SH-SY5Y (cell line): ENCODE measurements at regions not wholly inside any gene's neighbourhood (a gene's known extent, or its start where the extent isn't known, plus 50 kb on each side); places are given as distances from the start of the nearest gene placed in this dataset.

Source experiments
- GATA2 ChIP-seq: IDR thresholded peaks from 2 replicates; pipeline ENCODE4 v1.6.1; 2011; ENCODE audit warnings: mild to moderate bottlenecking, low read depth, low read length
- GATA3 ChIP-seq: IDR thresholded peaks from 2 replicates; pipeline ENCODE4 v1.6.1; 2011; ENCODE audit warnings: low read depth, mild to moderate bottlenecking, low read length, moderate library complexity

DNA sequence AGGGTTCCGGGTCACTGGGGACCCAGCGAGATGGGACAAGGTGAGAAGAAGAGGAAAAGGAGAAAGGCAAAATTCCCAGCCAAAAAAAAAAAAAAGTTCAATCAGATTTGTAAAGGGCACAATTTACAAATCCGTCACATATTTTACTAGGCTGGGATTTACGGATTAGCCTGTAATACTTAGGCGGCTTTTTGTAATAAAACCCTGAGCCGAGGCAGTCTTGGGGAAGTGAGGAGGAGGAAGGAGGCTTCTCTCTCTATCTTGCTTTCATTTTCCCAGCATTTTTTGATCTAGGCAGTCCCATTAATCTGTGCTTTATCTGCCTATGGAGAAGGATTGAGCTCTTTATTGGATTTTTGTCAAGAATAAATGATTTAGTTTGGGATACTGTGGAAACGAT lies 130.6 kb upstream of the SDK2 start:
- TF ChIP-seq GATA3 (no peak), GATA2 (no peak)

DNA sequence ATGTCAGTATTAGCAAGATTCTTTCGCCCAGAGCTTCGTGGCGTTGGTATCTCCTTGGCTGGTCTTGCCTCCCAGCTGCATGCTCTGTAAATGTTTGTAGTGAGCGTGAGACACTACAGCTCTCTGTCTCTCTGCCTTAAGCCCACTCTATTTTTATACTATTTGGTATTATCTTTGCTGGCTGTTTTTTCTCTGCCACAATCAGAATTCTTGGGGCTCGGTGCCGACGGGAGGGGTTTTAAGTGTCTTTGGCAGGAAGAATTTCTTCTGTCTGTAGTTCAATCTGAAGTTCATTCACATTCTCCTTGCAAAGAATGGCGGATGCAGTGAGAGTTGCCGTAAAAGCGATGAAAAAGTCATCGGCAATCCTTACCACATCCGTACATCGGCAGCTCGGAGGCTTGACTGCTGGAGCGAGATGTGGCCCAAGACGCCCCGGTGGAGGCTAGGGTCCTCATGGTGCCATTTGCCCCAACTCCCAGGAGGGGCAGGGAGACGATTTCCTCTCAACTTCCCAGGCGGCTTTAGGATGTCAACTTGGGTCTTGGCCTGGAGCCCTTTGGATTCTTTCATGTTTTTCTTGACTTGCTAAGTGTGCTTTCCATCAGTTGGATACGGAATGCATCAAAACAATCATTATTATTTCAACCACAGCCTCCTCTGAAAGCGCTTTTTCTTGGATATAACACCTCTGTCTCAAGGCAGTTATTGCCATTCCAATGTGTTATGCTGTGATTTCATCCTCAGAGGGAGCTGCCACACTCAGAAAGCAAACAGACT lies 132.3 kb upstream of the SDK2 start:
- TF ChIP-seq GATA3 (no peak), GATA2 (no peak)

DNA sequence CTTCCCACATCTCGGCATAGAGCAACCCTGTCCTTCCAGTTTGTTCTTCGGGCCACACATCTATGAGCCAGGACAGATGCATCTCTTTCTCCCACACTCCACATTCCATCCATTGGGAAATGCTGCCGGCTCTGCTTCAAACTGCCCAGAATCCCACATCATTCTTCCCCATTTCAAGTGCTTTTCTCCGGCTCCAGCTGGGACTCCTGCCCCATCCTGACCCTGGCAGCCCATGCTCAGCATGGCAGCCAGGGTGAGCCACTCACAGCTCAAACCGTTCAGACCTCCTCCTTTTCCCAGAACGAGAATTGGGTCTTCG lies 132.8 kb upstream of the SDK2 start:
- TF ChIP-seq GATA3 (no peak), GATA2 (no peak)

DNA sequence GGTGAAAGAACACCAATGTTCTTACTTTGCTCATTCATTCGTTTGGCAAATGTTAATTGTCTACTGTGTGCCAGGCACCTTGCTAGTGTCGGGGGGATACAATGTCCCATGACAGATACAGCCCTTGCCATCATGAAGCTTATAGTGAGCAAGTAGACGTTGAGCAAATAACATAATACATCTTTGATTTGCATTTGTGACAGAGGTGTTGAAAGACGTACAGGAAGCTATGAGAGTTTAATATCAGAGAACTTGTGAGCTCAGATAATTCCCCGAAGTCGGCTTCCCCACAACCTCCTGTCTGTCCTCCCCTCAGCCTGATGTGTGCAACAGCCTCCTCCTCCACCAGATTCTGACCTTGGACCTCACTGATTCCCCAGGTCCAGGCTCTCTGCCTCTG lies 138.0 kb upstream of the SDK2 start:
- no peak for TF ChIP-seq GATA3
- no peak for TF ChIP-seq GATA2

DNA sequence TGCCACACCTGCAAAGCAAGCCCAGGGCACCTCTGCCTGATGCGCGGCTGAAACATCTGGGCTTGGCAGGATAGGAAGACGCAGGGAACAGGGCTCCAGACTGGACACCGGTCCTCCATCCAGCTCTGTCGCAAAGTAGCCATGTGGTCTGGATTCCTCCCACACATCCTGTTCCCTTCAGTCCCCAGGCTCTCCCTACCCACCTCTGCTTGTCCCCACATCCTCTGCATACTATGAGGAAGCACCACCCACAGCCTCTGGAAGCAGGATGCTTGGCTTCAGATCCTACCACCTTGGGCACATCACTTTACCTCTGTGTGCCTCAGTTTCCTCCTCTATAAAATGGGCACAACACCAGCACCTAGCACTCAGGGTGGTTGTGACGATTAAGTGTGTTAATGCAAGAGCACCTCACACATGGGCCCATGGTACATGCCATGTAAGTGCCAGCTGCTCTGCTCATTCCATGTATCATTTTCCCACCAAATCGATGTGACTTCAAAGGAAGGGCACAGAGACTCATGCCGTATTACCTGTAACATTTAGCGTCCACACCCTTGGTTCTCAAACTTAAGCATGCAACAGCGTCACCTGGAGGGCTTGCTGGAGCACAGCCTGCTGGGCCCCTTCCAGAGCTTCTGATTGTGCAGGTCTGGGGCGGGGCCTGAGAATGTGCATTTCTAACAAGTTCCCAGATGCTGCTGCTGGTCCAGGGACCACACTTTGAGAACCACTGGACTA lies 138.6 kb upstream of the SDK2 start:
- TF ChIP-seq GATA2 (no peak), GATA3 (no peak)

DNA sequence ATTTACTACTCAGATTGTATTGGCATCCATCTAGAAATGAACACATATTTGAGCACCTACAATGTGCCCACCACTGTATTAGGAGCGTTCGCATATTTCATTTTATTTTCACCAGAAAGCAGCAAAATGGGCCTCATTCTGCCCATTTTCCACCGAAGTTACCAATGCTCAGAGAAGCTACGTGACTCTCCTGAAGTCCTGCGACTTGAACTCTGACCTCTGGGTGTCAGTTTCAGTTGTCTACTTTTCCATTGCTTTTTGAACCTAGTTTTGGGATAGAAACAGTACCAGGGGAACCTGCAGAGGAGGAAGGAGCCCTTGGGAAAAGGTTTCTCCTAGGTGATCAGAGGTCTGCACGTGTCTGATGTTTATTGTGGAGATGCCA lies 139.1 kb upstream of the SDK2 start:
- no peak for TF ChIP-seq GATA2
- TF ChIP-seq GATA3, result no peak

DNA sequence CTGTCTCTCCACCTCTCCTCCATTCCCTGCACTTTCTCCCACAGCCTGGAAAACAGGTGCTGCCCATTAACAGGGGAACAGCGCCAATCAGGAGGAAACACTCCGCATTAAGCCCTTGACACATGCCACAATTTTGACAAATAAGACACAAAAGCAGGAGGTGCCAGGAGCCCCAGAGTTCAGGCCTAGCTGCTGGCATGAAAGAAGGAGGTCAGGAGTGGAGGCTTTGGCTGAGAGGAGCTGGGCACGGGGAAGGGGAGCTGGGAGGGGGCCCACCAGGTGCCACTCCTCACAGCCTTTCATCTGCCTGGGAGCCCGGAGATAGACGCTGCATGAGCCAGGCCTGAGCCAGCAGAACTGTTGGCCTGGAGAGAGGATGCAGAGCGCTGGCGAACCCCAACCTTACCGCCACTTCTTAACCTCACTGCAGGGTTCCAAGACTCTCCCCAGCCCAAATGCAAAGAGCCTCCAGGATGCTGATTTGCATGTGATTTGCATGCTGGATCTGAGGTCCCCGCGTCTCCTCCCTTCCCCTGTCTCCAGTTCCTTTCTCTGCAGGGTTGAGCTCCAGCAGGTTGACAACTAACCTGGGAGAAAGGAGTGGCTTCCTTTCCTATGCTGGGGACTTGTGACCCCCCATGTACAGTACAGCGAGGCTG lies 139.8 kb upstream of the SDK2 start:
- no peak for TF ChIP-seq GATA3

DNA sequence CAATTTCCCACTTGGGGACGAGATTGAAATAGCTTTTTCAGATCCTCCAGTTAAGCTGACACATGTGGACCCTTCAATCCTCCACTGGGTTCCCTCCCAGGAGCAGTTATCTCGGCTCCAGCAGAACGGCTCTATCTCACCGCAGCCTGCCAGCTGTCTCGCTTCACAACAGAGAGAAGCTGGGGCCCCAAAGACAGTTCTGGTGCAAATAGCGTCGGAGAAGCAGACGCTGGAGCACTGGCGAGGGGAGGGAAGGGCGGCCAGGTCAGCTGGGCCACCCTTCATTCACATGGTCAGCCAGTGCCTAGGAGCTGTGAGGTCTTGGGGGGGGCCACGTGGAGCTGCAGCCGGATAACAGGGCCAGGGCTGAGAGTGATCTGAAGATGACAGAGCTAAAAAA lies 141.3 kb upstream of the SDK2 start:
- TF ChIP-seq GATA3 (no peak), GATA2 (no peak)

DNA sequence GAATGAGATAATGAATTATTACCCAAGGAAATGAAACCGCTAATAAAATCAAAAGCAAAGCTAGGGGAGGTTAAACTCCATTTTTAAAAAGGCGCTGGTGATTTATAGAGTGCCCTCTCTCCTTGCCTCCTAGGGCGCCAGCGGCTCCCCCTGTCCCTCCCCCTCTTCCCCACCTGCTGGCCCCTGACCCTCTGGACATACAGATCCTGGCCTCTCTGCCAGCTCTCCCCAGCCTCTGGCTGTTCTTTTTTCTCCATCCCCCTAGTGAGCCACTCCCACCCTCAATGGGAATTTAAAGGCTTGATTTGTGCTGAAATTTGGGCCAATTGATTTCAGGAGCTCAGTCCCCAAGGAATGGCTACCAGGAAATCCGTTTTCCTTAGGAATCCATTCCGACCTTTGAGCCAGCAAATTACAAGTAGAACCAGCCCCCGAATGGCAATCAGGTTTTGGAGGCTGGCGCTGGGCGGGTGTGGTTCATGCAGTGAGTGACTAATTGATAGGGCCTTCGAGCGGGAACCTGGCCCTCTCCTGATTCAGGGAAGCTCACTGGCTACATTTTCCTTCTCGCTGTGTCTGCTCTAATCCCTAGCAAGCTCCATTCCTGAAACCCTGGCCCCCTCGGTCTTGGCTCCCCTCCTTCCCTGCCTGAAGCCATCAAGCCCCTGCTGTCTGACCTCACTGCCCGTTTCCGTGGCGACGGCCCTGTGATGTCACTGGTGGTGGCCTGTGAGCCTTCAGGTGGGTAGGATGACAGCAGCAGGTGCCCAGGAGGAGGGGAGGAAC lies 141.9 kb upstream of the SDK2 start:
- TF ChIP-seq GATA2, result no peak

DNA sequence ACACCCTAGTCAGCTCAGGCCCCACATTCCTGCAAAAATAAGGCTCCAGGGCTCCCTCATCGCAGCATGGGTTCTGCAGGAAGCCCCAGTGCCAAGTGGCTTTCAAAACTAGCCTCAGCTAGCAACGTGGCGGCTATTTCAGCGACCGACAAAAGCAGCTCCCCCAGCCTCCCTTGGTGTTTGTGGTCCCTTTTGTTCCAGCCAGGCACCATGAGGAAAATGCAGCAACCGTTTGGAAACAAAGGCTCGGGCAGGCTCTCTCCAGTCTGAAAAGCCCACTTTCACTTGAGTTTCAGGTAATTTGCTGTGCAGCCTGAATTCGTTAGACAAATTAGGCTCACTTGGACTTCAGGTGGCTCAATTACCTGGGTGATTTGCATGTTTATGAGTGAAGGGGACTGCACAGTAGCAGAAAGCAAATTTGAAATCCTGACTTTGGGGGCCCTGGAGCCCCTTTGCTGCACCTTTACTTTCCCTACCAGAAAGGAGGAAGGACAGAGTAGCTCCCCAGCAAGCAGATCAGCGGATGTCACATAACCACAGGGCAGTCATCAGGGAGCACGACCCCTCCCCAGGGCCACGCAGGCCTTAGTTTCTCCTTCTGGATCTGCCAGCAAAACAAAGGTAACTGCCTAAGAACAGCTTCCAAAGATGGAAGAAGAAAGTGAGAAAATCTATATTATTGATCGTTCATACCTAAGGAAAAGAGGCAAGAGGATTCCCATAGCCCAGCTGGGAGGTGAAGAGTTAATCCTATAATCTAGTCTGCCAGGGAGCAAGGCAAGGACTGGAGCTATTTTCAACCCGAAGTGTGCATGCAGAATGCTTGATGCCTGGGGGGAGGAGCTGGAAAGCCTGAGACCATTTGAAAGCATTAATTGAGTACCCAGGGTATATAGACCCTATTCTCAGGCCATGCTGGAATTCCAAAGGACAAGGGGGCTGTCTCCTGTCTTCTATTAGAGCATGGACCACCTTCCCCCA lies 143.1 kb upstream of the SDK2 start:
- TF ChIP-seq GATA2 (no peak), GATA3 (no peak)

DNA sequence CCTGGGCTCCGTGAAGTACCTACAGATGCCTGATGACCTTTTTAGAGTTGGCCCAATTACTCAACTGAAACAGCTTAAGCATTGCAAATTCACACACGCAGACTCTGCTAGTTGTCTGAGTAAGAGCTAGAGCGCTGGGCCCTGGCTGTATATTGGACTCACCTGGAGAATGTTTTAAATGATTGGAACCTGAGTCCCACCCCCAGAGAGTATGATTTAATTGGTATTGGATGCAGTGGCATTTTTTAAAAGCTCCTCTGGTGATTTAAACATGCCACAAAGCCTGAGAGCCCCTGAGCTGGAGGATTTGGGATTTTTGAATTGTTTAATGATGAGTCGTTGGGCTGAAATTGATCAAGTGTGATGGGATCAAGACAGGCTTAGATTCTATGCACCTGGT lies 143.9 kb upstream of the SDK2 start:
- TF ChIP-seq GATA3 (no peak), GATA2 (no peak)

DNA sequence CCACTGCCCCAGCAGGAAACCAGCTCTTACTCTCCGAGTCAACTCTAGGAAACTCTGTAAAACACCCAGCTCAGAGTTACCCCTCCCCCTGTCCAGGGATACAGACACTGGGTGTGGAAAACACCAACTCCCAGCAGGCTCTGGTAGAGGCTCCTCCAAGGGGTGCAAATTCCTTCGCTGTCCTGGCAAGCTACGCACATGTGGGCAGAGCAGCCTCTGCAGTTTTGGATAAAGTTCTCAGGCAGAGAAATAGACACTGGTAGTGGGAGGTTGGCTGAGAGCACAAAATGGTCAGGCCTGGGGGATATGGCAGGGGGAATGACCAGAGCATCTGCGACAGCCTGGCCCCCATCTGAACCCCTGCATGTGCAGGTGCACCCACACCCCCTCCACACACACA lies 146.9 kb upstream of the SDK2 start:
- TF ChIP-seq GATA2 (no peak), GATA3 (no peak)

DNA sequence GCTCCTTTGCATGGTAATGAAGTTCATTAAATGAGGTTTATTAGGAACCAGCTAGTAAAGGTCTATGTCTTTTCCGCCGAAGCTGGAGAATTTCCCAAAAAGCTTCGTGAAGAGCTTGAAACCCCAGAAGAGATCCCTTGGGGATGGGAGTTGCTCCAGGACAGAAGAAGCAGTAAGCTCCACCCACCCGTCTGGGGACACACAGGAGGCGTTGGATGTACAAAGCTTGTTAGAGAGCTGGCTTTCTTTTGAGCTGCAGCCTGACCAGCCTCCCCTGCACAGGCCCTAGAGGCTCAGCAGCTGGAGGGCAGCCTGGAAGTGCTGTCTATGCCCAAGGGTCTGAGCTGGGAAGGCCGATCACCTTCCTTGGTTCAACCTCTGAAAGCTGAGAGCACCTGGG lies 147.4 kb upstream of the SDK2 start:
- TF ChIP-seq GATA3, result no peak
- no peak for TF ChIP-seq GATA2

DNA sequence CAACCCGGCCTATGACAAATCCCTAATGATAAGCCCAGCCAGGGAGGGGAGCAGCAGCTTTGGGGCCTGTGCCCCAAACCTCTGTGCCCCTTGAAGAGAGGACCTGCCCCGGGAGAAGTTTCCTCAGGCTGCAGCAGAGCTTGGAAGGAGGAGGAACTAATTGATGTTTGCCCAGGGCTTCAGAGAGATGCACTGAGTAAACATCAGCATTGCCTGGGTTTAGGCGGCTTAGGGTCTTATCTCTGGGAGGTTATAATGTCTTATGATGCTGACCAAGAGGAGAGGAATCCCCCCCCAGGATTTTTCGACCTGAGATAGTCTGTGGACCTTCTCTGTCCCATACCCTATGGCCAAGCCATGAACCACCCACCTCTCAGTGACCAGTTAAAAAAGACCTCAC lies 148.7 kb upstream of the SDK2 start:
- TF ChIP-seq GATA2 (no peak), GATA3 (no peak)
